ENCODE measurements at regions not wholly inside any gene's neighbourhood (a gene's known extent, or its start where the extent isn't known, plus 50 kb on each side); places are given as distances from the start of the nearest gene placed in this dataset.

DNA sequence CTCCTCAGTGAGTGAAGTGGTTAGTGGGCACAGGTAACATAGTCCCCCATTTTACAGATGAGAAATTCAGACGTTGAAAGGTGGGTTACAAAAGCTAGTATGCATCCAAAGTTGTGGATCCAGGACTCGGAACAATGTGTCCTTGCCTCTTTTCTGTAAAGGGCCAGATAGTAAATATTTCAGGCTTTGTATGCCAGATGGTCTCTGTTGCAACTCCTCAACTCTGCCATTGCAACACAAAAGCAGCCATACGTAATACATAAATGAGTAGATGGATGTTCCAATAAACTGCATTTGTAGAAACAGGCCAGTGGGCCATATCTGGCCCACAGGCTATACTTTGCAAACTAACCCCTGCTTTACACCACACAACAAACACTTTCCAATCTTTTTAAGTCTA is 166.6 kb upstream of the PKDCC start:
- H3K4me1 ChIP-seq, result no peaks in the 10 kb centered on the region

GRCh38 chr2:41884718-41885117 is 163.1 kb upstream of the PKDCC start:
- TF ChIP-seq POLR2A (IDR thresholded peaks at IDR 0.05), result no peak
- DNase-seq, result no peak
- Histone ChIP-seq H3K27ac (no peak overlapping the region), H3K27me3 (no peaks in the 10 kb centered on the region), H3K4me3 (no peak overlapping the region), H3K4me1 (no peaks in the 10 kb centered on the region), H3K9me3 (no peaks in the 10 kb centered on the region), H3K36me3 (no peaks in the 10 kb centered on the region)
- intact Hi-C loops (cut with DNase I; ENCODE audit: low total_unique reads), result no loop called here

More for the DNA sequence above, 166.6 kb upstream of the PKDCC start:
- no peak overlapping the region for H3K4me3 ChIP-seq
- H3K36me3 ChIP-seq, result no peaks in the 10 kb centered on the region
- H3K27me3 ChIP-seq, result no peaks in the 10 kb centered on the region
- intact Hi-C loops (cut with DNase I; ENCODE audit: low total_unique reads), result no loop called here
- H3K9me3 ChIP-seq, result no peaks in the 10 kb centered on the region
- peak in 1 of 2 donors; percentile 38 for DNase-seq
- peak overlapping the region in 1 of 2 donors; percentile 45 for H3K27ac ChIP-seq
- TF ChIP-seq, protein P1, sequence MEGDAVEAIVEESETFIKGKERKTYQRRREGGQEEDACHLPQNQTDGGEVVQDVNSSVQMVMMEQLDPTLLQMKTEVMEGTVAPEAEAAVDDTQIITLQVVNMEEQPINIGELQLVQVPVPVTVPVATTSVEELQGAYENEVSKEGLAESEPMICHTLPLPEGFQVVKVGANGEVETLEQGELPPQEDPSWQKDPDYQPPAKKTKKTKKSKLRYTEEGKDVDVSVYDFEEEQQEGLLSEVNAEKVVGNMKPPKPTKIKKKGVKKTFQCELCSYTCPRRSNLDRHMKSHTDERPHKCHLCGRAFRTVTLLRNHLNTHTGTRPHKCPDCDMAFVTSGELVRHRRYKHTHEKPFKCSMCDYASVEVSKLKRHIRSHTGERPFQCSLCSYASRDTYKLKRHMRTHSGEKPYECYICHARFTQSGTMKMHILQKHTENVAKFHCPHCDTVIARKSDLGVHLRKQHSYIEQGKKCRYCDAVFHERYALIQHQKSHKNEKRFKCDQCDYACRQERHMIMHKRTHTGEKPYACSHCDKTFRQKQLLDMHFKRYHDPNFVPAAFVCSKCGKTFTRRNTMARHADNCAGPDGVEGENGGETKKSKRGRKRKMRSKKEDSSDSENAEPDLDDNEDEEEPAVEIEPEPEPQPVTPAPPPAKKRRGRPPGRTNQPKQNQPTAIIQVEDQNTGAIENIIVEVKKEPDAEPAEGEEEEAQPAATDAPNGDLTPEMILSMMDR (IDR thresholded peaks at IDR 0.05), result no peak
- TF ChIP-seq POLR2A (IDR thresholded peaks at IDR 0.05), result no peak

- Histone ChIP-seq H3K4me3 (no peak overlapping the region), H3K27me3 (no peaks in the 10 kb centered on the region), H3K36me3 (no peaks in the 10 kb centered on the region), H3K4me1 (no peaks in the 10 kb centered on the region), H3K27ac (no peak overlapping the region), H3K9me3 (no peaks in the 10 kb centered on the region)
- TF ChIP-seq, protein P1 (IDR thresholded peaks at IDR 0.05), result no peak
- no peak for DNase-seq
- intact Hi-C loops (cut with DNase I; ENCODE audit: low total_unique reads), result no loop called here
These were observed 161.6 kb upstream of the PKDCC start for GRCh38 chr2:41886145-41886664.

- no peak for TF ChIP-seq POLR2A (IDR thresholded peaks at IDR 0.05)
- TF ChIP-seq, protein P1 (IDR thresholded peaks at IDR 0.05), result no peak
- no peaks in the 10 kb centered on the region for H3K4me1 ChIP-seq
- intact Hi-C loops (cut with DNase I; ENCODE audit: low total_unique reads), result no loop called here
- H3K27me3 ChIP-seq, result no peaks in the 10 kb centered on the region
- no peak overlapping the region for H3K4me3 ChIP-seq
- DNase-seq, result no peak
- H3K27ac ChIP-seq, result no peak overlapping the region
- no peaks in the 10 kb centered on the region for H3K36me3 ChIP-seq
- no peaks in the 10 kb centered on the region for H3K9me3 ChIP-seq
These were observed 161.1 kb upstream of the PKDCC start for GRCh38 chr2:41886757-41887156.

DNA sequence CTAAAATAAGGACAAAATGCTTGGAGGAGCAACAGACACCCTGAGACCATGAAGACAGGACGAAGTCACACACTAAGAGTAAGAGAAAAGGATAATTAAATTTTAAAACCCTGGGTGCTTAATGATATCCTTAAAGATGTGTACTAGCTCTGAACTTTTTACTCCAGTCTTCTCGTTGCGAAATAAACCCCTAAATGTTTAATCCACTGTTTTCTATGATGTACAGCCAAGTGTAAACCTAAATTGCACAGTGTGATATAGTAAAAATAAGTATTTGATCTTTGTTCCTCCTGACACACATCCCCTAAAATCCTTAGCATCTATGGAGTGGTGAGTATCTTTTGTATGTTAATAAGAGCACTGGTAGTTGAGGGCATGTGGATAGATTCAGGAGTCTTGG is 157.5 kb upstream of the PKDCC start:
- Histone ChIP-seq H3K27ac (no peak overlapping the region), H3K4me3 (no peak overlapping the region), H3K27me3 (no peaks in the 10 kb centered on the region), H3K9me3 (no peaks in the 10 kb centered on the region), H3K36me3 (no peaks in the 10 kb centered on the region), H3K4me1 (no peaks in the 10 kb centered on the region)
- no peak for DNase-seq
- no peak for TF ChIP-seq POLR2A (IDR thresholded peaks at IDR 0.05)
- TF ChIP-seq, protein P1 (IDR thresholded peaks at IDR 0.05), result no peak
- intact Hi-C loops (cut with DNase I; ENCODE audit: low total_unique reads), result no loop called here

GRCh38 chr2:41892476-41892875 is 155.3 kb upstream of the PKDCC start:
- DNase-seq, result no peak
- H3K4me3 ChIP-seq, result no peak overlapping the region
- no peak for TF ChIP-seq POLR2A (IDR thresholded peaks at IDR 0.05)
- TF ChIP-seq, protein P1 (IDR thresholded peaks at IDR 0.05), result no peak
- H3K36me3 ChIP-seq, result no peaks in the 10 kb centered on the region
- intact Hi-C loops (cut with DNase I; ENCODE audit: low total_unique reads), result no loop called here
- H3K27me3 ChIP-seq, result no peaks in the 10 kb centered on the region
- no peak overlapping the region for H3K27ac ChIP-seq
- no peaks in the 10 kb centered on the region for H3K4me1 ChIP-seq
- no peaks in the 10 kb centered on the region for H3K9me3 ChIP-seq

Data from uterus (tissue), 3 donors.